Neural progenitor cell (in vitro differentiated cells): ENCODE measurements at regions not wholly inside any gene's neighbourhood (a gene's known extent, or its start where the extent isn't known, plus 50 kb on each side); places are given as distances from the start of the nearest gene placed in this dataset.

ENCODE experiments used
- DNase-seq: peaks from one replicate; pipeline ENCODE4 v3.0.0-alpha.2; 2016; ENCODE audit warnings: low spot score
- H2AFZ ChIP-seq: fragments of 200-600 bp; sonication (generic); replicated peaks from 2 replicates; pipeline ENCODE4 v1.6.1; 2016; ENCODE audit warnings: antibody characterized with exemption
- H3F3A ChIP-seq: fragments of 200-600 bp; sonication (generic); 2 replicates; pipeline ENCODE4 v1.6.1; 2016; ENCODE audit warnings: antibody characterized with exemption, low read depth
- H3K27ac ChIP-seq: fragments of 200-600 bp; sonication (generic); 2 replicates; pipeline ENCODE4 v1.5.1; 2016; ENCODE audit warnings: mild to moderate bottlenecking
- H3K27me3 ChIP-seq: fragments of 200-600 bp; sonication (generic); 2 replicates; pipeline ENCODE4 v1.6.1; 2016; ENCODE audit warnings: mild to moderate bottlenecking, moderate library complexity
- H3K36me3 ChIP-seq: fragments of 200-600 bp; sonication (generic); 2 replicates; pipeline ENCODE4 v1.5.1; 2016
- H3K4me1 ChIP-seq: fragments of 200-600 bp; sonication (generic); 2 replicates; pipeline ENCODE4 v1.6.1; 2016; ENCODE audit warnings: mixed run types
- H3K4me2 ChIP-seq: fragments of 200-600 bp; sonication (generic); 2 replicates; pipeline ENCODE4 v1.6.1; 2016
- H3K4me3 ChIP-seq: fragments of 200-600 bp; sonication (generic); 2 replicates; pipeline ENCODE4 v1.5.1; 2016
- H3K79me2 ChIP-seq: fragments of 200-600 bp; sonication (generic); 2 replicates; pipeline ENCODE4 v1.6.1; 2016; ENCODE audit warnings: low read depth
- H3K9ac ChIP-seq: fragments of 200-600 bp; sonication (generic); 2 replicates; pipeline ENCODE4 v1.6.1; 2016
- H3K9me3 ChIP-seq: fragments of 200-600 bp; sonication (generic); 2 replicates; pipeline ENCODE4 v1.5.1; 2016; ENCODE audit warnings: low read depth
- H4K20me1 ChIP-seq: fragments of 200-600 bp; sonication (generic); 2 replicates; pipeline ENCODE4 v1.6.1; 2016; ENCODE audit warnings: low read depth
- H3K27ac Mint-ChIP-seq: 3 replicates; pipeline ENCODE4 v1.8.0; 2021; ENCODE audit warnings: mixed read lengths
- H3K27me3 Mint-ChIP-seq: 2 replicates; pipeline ENCODE4 v1.8.0; 2022; ENCODE audit warnings: low read depth, mild to moderate bottlenecking, inconsistent platforms, moderate library complexity, mixed read lengths; ENCODE audit not compliant: insufficient read depth
- H3K36me3 Mint-ChIP-seq: 3 replicates; pipeline ENCODE4 v1.8.0; 2021; ENCODE audit warnings: mixed read lengths
- H3K4me1 Mint-ChIP-seq: 3 replicates; pipeline ENCODE4 v1.8.0; 2021; ENCODE audit warnings: mixed read lengths
- H3K4me3 Mint-ChIP-seq: 3 replicates; pipeline ENCODE4 v1.8.0; 2021; ENCODE audit warnings: mild to moderate bottlenecking, moderate library complexity, mixed read lengths
- H3K9me3 Mint-ChIP-seq: 3 replicates; pipeline ENCODE4 v1.8.0; 2020; ENCODE audit warnings: mixed read lengths
- CTCF ChIP-seq: fragments of 200-600 bp; sonication (generic); IDR thresholded peaks from 2 replicates; pipeline ENCODE4 v1.5.1; 2017; ENCODE audit warnings: antibody characterized with exemption, mild to moderate bottlenecking
- EZH2 ChIP-seq: fragments of 200-600 bp; sonication (generic); IDR thresholded peaks from 2 replicates; pipeline ENCODE4 v1.6.1; 2017; ENCODE audit warnings: antibody characterized with exemption, mild to moderate bottlenecking, moderate library complexity
- EZH2phosphoT487 ChIP-seq: fragments of 200-600 bp; sonication (generic); IDR thresholded peaks from 2 replicates; pipeline ENCODE4 v1.6.1; 2017; ENCODE audit warnings: antibody characterized with exemption

GRCh38 chr13:79834876-79835275, 353.9 kb downstream of the NDFIP2 start:
- H3K9ac ChIP-seq = no peak overlapping the region
- H2AFZ ChIP-seq = no peak overlapping the region
- Mint-ChIP-seq H3K27ac (no peak overlapping the region), H3K9me3 (peaks cover 23% of the 10 kb centered on the region), H3K27me3 (peaks cover 5% of the 10 kb centered on the region), H3K36me3 (peaks cover 17% of the 10 kb centered on the region), H3K4me1 (peaks cover 29% of the 10 kb centered on the region), H3K4me3 (no peak overlapping the region)
- H3K36me3 ChIP-seq = no peaks in the 10 kb centered on the region
- no peaks in the 10 kb centered on the region for H3F3A ChIP-seq
- peaks cover 9% of the 10 kb centered on the region for H3K4me1 ChIP-seq
- no peaks in the 10 kb centered on the region for H4K20me1 ChIP-seq
- H3K9me3 ChIP-seq = no peaks in the 10 kb centered on the region
- H3K4me2 ChIP-seq = no peak overlapping the region
- DNase-seq = no peak
- TF ChIP-seq CTCF = no peak
- no peak for TF ChIP-seq EZH2phosphoT487
- no peak for TF ChIP-seq EZH2
- H3K79me2 ChIP-seq = no peaks in the 10 kb centered on the region
- no peak overlapping the region for H3K27ac ChIP-seq
- no peaks in the 10 kb centered on the region for H3K27me3 ChIP-seq
- H3K4me3 ChIP-seq = no peak overlapping the region

DNA sequence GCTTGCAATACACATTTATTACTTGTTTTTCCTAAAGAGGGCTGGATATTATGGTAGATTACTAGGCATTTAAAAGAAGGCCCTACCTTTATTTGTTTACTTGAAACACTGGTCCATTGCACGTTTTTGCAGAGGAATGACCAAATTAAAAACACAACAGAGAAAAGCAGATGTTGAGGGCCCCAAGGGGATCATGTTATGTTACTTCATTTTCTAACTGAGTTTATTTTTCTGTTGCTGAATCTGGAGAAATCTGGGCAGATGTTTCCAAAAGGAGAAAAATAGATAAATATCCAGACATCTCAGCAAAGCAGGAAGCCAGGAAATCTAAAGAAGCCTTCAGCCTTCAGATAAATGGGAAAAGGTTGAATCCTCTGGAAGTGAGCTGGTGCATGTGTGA, 353.0 kb downstream of the NDFIP2 start:
- Histone ChIP-seq H3F3A (no peaks in the 10 kb centered on the region), H3K4me2 (no peak overlapping the region), H3K27me3 (no peaks in the 10 kb centered on the region), H2AFZ (peak overlapping the region; percentile 47), H3K79me2 (no peaks in the 10 kb centered on the region), H4K20me1 (no peaks in the 10 kb centered on the region), H3K4me3 (no peak overlapping the region), H3K9ac (no peak overlapping the region), H3K9me3 (no peaks in the 10 kb centered on the region), H3K4me1 (peaks cover 9% of the 10 kb centered on the region), H3K27ac (no peak overlapping the region), H3K36me3 (no peaks in the 10 kb centered on the region)
- Mint-ChIP-seq H3K4me1 (peaks cover 29% of the 10 kb centered on the region), H3K36me3 (peaks cover 11% of the 10 kb centered on the region), H3K4me3 (no peak overlapping the region), H3K27ac (peak overlapping the region; percentile 98), H3K27me3 (peaks cover 7% of the 10 kb centered on the region), H3K9me3 (peaks cover 15% of the 10 kb centered on the region)
- DNase-seq = no peak
- TF ChIP-seq EZH2 (no peak), CTCF (no peak), EZH2phosphoT487 (no peak)

DNA sequence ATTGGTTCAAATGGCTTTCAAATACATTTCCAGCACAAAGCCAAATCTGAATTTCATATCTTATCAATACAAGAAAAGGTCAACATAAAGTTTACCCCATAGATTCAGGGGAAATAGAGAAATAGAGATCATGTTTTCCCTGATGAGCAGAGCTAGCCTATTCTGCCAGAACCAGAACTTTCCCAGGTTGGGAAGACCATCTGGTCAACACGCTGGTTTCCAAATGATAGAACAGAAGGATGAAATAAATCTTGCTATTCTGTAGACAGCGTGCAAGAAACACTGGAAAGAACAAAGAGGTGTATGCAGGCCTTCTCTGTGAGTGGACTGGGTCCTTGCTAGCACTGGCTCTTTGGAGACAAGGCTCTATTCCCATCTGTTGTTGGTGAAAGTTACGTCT, 350.6 kb downstream of the NDFIP2 start:
- TF ChIP-seq EZH2phosphoT487 (no peak), CTCF (no peak), EZH2 (no peak)
- Histone ChIP-seq H3K4me2 (no peak overlapping the region), H3K9me3 (no peaks in the 10 kb centered on the region), H3K4me3 (no peak overlapping the region), H3K4me1 (peaks cover 9% of the 10 kb centered on the region), H3K36me3 (no peaks in the 10 kb centered on the region), H4K20me1 (no peaks in the 10 kb centered on the region), H3K9ac (no peak overlapping the region), H3K27me3 (no peaks in the 10 kb centered on the region), H3F3A (no peaks in the 10 kb centered on the region), H2AFZ (no peak overlapping the region), H3K27ac (no peak overlapping the region), H3K79me2 (no peaks in the 10 kb centered on the region)
- DNase-seq = no peak
- H3K36me3 Mint-ChIP-seq = peaks cover 6% of the 10 kb centered on the region
- H3K4me3 Mint-ChIP-seq = no peak overlapping the region
- H3K27ac Mint-ChIP-seq = no peak overlapping the region
- peaks cover 11% of the 10 kb centered on the region for H3K27me3 Mint-ChIP-seq
- H3K4me1 Mint-ChIP-seq = peaks cover 25% of the 10 kb centered on the region
- peaks cover 16% of the 10 kb centered on the region for H3K9me3 Mint-ChIP-seq
